CD4-positive, alpha-beta T cell treated with Interleukin-15 for 4 hours (primary cell): ENCODE measurements at regions not wholly inside any gene's neighbourhood (a gene's known extent, or its start where the extent isn't known, plus 50 kb on each side); places are given as distances from the start of the nearest gene placed in this dataset.
"Not testable (repeated sequence)": the region's sequence is repeated elsewhere in the genome, so short reads cannot be mapped to it uniquely, and the experiment has no call there.

Experiments
- DNase-seq: peaks from one replicate; pipeline ENCODE4 v3.0.0-alpha.2; 2020; ENCODE audit warnings: low spot score

DNA sequence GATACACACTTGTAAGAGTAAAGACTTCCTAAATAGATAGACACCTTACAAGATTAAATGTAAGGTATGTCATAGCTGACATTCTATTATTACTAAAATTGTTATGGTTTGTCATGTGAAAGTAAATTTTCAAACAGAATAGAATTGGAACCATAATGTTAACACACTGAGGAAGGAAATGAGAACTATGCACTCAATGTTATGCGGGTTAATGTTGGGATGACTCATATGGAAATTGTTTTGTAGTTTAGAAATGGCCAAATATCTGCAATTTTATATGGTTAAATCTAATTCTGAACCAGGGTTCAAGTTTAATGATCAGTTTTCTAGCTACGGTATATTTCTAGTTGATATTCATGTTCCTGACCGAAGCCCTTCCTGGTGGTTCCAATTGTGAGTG, 214.2 kb upstream of the ADO start:
- DNase-seq = no peak

DNA sequence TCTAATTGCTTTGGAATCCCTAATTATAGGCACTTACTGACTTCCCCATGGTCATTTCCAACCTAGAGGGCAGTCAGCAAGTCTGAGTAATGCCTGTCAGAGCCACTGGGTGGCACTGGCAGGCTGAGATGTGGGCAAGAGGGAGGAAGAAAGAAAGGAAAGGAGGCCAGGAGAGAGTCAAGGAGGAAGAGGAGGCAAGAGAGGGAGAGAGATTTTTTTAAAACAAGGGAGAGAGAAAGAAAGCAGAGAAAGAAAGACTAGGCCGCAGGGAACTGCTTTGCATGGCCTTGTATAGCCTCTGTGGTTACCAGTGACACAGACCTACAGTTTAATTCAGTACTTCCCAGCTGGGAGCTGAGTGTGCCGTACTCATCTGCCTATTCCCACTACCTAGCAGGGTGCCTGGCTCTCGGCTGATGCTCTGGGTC, 210.4 kb upstream of the ADO start:
- DNase-seq = peak; percentile 47

DNA sequence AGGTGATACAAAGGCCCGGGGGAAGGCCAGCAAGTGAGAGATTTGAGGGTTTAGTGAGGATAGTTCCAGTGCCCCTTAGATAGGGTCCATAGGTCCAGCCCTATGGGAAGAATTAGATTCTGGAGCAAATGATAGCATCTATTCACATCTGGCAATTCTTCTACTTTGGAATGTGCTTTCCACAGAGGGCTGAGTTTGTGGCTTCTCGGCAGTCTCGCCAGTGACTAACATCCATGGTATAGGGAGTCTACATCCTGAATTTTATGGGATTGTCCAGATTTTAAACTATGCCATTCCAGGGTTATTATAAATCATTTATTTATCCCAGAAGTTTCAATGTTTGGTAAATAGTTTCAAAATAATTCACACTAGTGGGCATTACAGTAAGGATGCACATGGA, 207.3 kb upstream of the ADO start:
- no peak for DNase-seq

DNA sequence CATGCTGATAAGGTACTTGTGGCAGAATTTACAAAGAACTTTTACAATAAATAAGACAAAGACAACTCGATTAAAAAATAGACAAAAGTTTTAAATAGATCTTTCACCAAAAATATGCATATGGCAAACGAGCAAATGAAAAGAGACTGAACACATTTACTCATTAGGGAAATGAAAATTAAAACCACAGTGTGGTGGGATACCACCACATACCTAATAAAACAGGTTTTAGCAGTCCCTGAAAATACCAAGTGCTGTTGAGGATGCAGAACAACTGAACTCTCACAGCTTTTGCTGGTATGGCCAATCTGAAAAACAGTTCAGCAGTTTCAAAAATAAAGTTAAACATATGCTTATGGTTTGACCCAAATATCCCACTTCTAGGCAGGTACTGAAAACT, 205.4 kb upstream of the ADO start:
- DNase-seq = no peak

DNA sequence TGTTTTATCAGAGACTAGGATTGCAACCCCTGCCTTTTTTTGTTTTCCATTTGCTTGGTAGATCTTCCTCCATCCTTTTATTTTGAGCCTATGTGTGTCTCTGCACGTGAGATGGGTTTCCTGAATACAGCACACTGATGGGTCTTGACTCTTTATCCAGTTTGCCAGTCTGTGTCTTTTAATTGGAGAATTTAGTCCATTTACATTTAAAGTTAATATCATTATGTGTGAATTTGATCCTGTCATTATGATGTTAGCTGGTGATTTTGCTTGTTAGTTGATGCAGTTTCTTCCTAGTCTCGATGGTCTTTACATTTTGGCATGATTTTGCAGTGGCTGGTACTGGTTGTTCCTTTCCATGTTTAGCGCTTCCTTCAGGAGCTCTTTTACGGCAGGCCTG, 198.0 kb upstream of the ADO start:
- DNase-seq = not testable (repeated sequence)

DNA sequence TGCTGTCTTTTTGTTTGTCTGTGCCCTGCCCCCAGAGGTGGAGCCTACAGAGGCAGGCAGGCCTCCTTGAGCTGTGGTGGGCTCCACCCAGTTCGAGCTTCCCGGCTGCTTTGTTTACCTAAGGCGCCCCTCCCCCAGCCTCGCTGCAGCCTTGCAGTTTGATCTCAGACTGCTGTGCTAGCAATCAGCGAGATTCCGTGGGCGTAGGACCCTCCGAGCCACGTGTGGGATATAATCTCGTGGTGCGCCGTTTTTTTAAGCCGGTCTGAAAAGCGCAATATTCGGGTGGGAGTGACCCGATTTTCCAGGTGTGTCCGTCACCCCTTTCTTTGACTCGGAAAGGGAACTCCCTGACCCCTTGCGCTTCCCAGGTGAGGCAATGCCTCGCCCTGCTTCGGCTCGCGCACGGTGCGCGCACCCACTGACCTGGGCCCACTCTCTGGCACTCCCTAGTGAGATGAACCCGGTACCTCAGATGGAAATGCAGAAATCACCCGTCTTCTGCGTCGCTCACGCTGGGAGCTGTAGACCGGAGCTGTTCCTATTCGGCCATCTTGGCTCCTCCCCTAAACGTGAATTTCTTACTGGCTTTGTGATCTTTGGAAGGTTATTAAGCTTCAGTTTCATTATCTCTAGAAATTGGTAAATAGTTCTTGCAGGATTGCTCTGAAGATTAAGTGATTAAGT, 196.2 kb upstream of the ADO start:
- not testable (repeated sequence) for DNase-seq

DNA sequence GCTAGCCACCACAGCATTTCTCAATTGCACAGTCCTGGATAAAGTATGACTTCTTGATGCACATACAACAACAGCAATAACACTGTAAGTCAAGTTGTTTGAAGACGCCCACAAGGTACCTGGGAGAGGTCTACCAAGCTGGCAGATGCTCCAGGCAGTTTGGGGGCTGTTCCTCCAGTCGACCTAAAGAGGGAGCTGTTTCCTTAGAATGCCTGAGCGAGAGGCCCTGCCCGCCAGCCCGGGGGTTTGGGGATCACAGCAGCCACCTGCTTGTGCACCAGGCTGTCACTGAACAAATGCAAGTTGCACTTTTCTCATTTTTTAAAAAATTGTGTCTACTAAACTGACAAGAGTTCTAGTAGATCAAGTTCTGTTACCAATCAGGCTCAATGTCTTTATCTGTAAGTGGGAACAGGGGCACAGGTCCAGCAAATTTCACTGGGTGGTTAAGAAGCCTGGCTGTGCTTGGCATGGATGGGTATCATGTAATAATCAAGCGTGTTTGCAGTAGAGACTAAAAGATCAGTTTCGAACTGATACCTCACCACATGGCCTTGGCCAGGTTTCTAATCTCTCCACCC, 193.8 kb upstream of the ADO start:
- peak; percentile 80 for DNase-seq

DNA sequence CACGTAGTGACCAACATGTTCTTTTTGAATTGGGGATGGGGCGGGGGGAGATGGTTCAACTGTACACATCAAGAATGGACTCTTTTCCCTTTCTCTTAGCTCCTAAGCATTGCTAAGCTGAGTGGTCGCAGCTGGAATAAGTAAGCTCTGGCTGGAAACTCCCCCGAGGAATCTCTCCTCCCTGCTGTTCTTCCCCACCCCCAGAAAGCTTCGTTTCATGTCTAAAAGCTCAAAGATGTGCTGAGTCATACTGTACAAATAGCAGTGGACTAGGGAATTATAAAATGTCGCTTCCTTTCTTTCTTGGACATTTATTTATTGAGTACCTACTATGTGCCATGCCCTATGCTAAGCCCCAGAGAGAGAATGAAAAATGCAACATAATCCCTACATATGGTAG, 191.1 kb upstream of the ADO start:
- no peak for DNase-seq

DNA sequence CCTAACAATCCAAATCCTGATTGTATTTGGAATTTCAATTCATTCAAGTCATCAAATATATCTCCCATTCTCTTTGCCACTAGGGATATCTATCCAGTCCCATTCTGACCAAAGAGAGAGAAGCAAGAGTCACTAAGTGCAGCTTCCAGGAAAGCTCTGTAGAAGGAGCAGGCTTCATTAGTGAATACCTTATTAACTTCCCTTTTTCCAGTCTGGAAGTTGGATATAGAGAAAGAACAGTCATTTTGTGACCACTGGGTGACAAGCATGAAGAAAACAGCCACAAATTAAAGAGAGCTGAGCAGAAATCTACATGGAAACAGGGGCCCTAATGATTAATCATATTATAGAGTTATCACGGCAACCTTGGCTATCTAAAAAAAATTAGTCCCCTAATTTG, 190.7 kb upstream of the ADO start:
- DNase-seq = no peak

DNA sequence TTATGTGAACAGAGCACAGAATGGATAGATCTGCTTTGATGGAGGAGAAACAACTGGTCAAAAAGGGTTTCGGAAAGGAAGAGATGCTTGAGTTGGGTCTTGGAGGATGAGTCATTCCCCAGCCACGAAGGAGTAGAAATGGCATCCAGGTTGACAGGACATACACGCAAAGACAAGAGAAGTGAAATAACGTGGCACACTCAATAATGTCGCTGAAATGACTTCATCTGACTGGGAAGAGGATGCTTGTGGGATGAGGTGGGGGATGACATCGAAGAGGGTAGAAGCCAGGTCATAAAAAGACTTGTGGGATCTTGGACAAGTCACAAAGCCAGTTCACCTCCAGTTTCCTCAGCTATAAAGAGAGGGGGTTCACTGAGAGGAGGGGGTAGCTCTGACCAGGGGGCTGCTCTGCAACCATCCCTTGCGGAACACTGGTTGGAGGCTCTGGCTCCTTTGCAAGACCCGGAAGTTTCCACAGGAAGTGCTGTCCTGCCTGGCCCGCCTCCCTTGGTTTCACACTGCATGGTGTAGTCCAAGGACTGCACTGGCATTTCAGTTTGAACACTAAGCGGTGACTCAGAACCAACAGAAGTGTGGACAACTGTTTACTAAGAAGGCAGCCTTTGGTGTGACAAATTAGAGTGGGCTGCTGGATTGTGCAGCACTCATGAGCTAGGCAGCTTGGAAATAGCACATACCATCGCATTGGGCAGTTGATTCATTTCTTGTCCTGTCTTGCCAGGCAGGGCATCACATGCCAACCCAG, 189.9 kb upstream of the ADO start:
- DNase-seq = peak; percentile 22

DNA sequence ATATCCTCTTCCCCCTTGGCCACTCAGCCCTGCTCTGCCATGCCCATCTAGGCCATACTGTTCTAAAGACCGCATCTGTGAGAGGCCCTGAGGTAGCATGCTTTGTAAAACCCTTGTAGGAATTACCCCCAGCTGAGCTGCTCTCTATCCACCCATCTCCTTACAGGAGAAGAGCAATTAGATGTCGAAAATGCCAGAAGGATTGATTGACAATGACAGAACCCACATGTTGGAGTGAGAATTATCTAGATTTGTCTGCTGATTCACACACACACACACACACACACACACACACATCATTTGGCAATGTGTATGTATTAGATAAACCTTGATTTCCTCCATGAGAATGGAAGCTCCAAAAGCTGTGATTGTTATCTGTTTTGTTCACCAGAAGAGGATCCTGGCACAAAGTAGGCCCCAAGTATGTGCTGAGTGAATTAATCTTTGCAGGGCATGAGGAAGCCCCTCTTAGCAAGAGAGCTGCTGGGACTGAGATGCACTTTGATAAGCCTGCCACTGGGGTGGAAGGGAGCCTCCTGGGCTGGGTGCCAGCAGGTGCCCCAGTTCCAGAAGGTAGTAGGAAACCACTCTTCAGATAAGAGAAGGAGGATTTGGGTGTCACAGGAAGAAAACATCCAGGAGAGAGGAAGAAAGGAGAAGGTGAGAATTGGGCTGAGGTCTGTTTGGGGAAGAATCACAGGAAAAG, 187.5 kb upstream of the ADO start:
- no peak for DNase-seq

DNA sequence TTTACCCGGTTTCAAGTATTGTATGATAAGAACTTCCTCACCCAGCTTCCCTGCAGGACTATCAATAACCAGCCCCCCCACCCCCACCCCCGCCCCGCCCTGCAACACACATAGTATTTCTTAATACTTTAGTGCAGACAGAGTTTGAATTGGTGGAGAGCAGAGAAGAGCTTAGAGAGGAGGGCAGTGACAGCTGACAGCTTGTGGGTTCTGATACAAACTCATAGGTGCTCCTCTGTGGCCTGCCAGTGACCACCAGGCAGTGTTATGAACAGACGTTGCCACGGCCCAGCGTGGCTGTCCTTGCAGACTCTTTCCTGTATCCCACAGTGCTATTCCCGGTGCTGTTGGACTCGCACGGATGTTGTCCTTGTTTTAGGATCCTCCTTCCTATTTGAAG, 186.9 kb upstream of the ADO start:
- no peak for DNase-seq

DNA sequence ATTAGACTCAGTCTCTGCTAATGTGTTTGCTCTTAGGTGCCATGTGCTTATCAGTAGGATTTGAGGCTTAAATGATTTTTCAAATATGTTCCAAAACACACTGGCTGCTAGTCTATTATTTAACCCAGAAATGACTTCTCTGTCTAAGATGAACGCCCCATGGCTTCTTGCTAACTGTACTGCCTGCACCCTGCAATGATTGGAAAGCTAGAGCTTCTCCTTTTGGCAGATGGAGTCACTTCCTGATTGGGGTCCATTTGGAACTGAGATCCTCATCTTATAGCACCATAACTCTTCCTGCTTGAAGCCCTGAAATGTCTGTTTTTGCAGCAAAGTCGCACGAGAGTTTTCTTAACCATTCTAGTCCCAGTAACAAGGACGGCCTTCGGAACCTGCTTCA, 186.5 kb upstream of the ADO start:
- DNase-seq = no peak

DNA sequence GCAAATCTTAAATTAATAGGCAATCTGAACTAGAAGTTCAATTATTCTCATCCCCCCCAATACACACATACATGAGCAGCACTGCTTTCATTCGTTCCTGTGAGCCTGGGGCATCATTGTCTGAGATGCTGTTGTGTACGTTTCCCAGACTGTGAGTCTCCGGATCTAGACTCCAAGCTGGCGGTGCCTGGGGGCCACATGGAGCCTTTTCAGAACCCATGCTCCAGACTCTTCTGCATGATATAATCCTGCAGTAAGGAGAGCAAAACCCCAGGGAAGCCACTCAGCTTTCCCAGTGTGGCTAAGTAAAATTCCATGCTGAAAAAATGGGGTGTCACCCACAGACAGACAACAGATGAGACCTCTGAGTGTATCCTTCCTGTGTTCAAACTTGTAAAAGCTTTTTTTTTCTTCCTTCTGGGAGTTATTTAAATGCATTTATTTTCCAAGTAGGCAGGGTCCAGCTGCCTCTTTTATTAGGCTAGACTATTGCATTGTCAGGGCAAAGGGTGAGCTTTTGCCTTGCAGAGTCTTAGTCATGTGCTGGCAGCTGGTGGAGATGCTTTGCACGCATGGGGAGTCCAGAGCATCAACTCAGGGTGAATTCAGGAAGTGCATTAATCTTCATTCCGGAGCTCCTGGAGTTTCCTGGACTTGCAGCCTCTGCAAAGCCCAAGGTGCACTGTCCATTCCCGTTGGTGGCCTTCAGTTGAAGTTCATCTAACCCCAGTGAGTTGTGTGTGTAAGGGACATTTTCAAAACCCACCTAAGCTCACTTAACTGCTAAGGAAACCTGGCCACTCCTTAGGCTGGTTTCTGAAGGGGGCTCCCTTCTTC, 185.7 kb upstream of the ADO start:
- DNase-seq = no peak

DNA sequence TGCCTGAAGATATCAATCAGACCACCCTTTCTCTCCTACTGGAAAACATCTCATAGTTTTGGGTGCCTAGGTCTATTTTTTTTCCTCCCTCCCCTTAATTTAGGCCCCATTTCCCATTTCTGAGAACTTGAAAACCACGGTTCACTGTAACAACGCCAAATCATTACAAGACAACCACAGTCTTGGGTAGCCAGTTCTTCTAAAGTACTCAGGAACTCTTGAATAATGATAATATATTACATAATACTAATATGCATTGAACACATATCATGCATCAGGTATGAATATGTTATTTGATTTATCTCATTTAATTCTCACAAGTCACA, 185.1 kb upstream of the ADO start:
- DNase-seq = no peak

DNA sequence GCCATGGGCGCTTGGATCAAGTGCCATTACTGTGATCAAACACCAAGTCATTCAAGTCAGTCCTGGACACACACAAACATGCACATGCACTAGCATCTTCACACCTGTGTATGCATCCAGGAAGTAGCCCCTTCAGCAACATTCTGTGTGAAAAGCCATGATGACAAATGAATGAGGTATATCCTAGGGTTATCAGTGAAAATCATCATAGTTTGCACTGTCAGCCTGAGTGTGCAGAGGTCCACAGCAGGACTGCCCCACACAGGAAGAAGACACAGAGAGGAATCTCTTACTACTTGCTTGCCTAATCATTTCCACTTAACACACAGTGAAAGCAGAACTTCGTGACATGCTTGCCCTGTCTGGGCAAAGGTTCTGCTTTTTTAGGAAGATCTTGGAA, 184.0 kb upstream of the ADO start:
- no peak for DNase-seq

DNA sequence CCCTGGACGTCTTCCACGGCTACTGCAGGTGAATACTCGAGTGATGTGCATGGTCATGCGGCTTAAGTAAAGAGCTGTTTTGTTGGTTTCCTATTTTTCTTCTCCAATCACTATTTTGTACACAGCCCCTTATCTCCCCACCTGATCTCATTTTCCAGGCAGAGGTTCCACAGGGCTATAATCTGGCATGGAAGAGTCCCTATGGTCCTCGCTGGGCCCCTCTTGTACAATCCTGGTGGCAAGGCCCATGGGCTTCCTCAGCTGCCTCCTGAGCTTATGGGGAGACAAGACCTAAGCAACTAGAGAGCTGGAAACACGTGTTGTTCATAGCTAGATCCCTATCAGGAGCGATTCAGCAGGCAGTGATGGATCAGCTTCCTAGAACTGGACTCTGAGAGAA, 181.3 kb upstream of the ADO start:
- no peak for DNase-seq

DNA sequence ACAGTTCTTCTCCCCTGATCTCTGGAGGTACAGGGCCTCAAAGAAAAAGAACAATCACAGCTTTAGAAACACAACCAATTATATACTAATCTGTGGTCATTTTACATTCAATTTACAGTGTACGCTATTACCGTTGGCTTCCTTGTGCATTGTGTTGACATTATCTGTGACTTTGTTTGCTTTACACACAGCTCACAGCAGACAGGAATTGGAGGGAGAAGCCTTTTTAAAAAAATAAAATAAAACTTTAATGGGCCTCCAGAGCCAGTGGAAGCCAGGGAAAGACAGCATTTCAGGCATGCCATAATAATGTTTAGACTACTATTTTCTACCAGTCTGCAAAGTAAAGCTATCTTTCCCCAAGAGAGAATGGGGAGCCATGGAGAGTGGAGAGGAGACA, 179.0 kb upstream of the ADO start:
- no peak for DNase-seq

DNA sequence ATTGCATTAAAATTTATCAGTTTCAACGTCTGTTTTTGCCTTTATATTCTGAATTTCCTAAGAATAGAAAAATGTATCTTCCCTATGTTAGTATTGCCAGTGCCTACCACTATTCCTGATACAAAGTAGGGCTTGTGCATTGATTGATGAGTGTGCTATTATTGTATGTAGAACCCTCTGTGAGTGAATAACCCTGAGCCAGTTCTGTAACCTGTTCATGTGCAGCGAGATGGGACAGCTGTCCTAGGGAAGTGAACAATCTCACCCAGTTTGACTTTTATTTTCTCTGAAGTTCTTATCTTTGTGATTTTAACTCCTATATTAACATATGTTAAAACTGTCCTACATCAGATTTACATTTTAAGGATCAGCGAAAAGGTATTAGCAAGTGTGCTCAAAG, 178.4 kb upstream of the ADO start:
- no peak for DNase-seq

DNA sequence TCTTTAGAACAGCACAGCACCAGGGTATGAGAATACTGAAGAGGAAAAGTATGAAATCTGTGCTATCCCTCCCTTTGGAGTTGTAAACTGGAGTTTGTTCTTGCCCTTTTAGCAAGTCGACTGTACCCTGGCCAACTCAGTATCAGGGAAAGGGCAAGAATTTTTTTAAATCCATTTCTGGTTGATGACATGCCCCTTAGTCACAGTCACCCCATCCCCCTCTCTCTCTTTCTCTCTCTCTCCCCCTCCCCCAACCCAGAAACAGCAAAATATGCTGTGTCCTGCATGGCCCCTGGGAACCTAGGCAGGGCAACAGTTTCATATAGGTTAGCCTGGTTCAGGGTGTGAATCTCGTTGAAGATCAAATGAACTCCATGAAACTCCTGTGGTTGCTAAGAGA, 177.7 kb upstream of the ADO start:
- no peak for DNase-seq

DNA sequence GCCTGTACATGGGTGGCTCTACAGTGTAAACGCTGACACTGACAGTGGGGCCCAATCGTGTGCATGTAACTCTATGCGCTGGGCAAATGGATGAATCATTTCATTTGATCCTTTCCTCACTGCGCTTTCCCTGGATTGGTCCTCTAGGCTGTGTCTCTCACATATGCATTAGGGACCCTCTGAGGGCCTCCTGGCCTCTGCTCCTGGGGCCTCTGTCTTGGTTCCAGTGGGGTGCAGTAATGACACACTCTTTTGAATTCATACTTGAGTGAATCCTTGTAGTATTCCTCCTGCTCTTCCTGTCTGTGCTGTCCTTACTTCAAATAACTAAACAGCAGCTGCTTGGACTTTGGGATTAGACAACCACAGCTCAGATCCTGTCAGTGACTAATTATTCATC, 176.5 kb upstream of the ADO start:
- no peak for DNase-seq

DNA sequence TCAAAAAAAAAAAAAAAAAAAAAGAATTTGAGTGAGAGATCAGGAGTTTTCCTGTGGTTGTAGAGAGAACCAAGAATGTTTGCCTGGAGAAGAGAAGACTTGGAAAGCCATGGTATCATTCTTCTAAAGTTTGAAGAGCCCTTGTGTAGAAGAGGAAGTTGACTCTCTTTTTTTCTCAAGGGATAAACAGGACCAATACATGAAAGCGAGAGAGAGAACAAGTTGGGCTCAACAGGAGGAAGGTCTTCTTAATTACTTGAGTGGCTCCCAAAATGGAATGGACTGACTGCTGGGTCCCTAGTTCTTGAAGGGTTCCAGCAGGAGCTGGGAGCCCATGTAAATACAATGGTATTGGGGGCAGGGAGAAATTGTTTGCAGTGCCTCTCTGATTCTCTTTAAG, 173.3 kb upstream of the ADO start:
- DNase-seq = no peak
